ENCODE measurements at regions not wholly inside any gene's neighbourhood (a gene's known extent, or its start where the extent isn't known, plus 50 kb on each side); places are given as distances from the start of the nearest gene placed in this dataset.

- Mint-ChIP-seq H3K36me3 (ENCODE audit: insufficient read depth) (no peaks in the 10 kb centered on the region), H3K9me3 (peaks cover 16% of the 10 kb centered on the region), H3K4me1 (ENCODE audit: low read depth) (no peaks in the 10 kb centered on the region), H3K27me3 (ENCODE audit: low read depth) (no peaks in the 10 kb centered on the region), H3K4me3 (no peak overlapping the region)
- no peak for DNase-seq
- no peak for ATAC-seq
These were observed 815.4 kb downstream of the SQOR start for GRCh38 chr15:46450112-46450809.

DNA sequence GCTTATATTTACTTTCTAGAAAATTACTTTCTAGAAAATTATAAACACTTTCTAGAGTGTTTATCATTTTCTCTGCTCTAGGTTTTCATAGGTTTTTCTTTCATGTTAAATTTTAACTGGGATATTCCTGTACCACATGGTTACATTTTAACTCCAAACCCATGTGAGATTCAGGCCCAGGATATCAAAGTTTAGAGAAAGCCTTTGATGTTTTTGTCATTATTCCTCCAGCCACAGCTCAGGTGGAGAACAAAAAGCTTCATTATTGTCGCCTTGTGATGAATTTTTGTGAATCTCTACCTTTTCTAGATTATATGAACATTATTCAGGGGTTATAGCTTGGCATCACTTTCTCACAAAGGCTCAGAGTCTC is 816.0 kb downstream of the SQOR start:
- no peak for DNase-seq
- H3K27me3 Mint-ChIP-seq (ENCODE audit: low read depth): no peaks in the 10 kb centered on the region
- ATAC-seq: no peak
- no peaks in the 10 kb centered on the region for H3K36me3 Mint-ChIP-seq (ENCODE audit: insufficient read depth)
- no peaks in the 10 kb centered on the region for H3K4me1 Mint-ChIP-seq (ENCODE audit: low read depth)
- H3K4me3 Mint-ChIP-seq: no peak overlapping the region
- peaks cover 13% of the 10 kb centered on the region for H3K9me3 Mint-ChIP-seq

- Mint-ChIP-seq H3K4me3 (no peak overlapping the region), H3K36me3 (ENCODE audit: insufficient read depth) (no peaks in the 10 kb centered on the region), H3K27me3 (ENCODE audit: low read depth) (no peaks in the 10 kb centered on the region), H3K4me1 (ENCODE audit: low read depth) (no peaks in the 10 kb centered on the region), H3K9me3 (peaks cover 13% of the 10 kb centered on the region)
- ATAC-seq: no peak
- DNase-seq: no peak
These were observed 817.5 kb downstream of the SQOR start for GRCh38 chr15:46452297-46452820.

DNA sequence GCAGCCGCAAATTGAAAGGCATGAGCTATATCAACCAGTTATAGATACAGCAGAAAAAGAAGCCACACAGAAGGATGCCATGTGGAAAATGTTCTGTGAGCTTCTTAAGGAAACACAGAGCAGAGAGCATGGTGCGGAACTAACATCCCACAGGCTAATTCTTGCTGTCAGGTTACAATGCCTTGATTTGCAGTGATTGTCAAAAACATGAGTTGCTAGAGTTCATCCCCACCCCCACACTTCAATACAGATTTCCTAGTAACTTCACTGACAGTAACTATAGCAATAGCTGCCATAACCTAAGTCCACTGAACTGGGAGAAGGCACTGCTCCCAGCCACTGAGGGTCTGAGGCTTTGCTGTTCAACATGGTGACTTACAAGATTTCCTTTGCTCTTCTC is 821.6 kb downstream of the SQOR start:
- ATAC-seq: no peak
- peaks cover 4% of the 10 kb centered on the region for H3K9me3 Mint-ChIP-seq
- no peaks in the 10 kb centered on the region for H3K36me3 Mint-ChIP-seq (ENCODE audit: insufficient read depth)
- no peak overlapping the region for H3K4me3 Mint-ChIP-seq
- DNase-seq: no peak
- no peaks in the 10 kb centered on the region for H3K4me1 Mint-ChIP-seq (ENCODE audit: low read depth)
- H3K27me3 Mint-ChIP-seq (ENCODE audit: low read depth): no peaks in the 10 kb centered on the region

GRCh38 chr15:46460431-46461094 is 825.7 kb downstream of the SQOR start:
- DNase-seq (no peak), ATAC-seq (no peak)
- peaks cover 3% of the 10 kb centered on the region for H3K9me3 Mint-ChIP-seq
- H3K4me3 Mint-ChIP-seq: no peak overlapping the region
- H3K27me3 Mint-ChIP-seq (ENCODE audit: low read depth): no peaks in the 10 kb centered on the region
- no peaks in the 10 kb centered on the region for H3K36me3 Mint-ChIP-seq (ENCODE audit: insufficient read depth)
- no peaks in the 10 kb centered on the region for H3K4me1 Mint-ChIP-seq (ENCODE audit: low read depth)

- Mint-ChIP-seq H3K4me1 (ENCODE audit: low read depth) (no peaks in the 10 kb centered on the region), H3K36me3 (ENCODE audit: insufficient read depth) (no peaks in the 10 kb centered on the region), H3K4me3 (no peak overlapping the region), H3K27me3 (ENCODE audit: low read depth) (no peaks in the 10 kb centered on the region), H3K9me3 (peaks cover 7% of the 10 kb centered on the region)
- no peak for DNase-seq
- ATAC-seq: no peak
These were observed 826.6 kb downstream of the SQOR start for GRCh38 chr15:46461416-46461815.

GRCh38 chr15:46467041-46467440 is 832.2 kb downstream of the SQOR start:
- Mint-ChIP-seq H3K36me3 (ENCODE audit: insufficient read depth) (no peaks in the 10 kb centered on the region), H3K27me3 (ENCODE audit: low read depth) (no peaks in the 10 kb centered on the region), H3K4me3 (no peak overlapping the region), H3K4me1 (ENCODE audit: low read depth) (no peaks in the 10 kb centered on the region), H3K9me3 (peaks cover 11% of the 10 kb centered on the region)
- no peak for ATAC-seq
- no peak for DNase-seq

GRCh38 chr15:46471096-46471495 is 836.3 kb downstream of the SQOR start:
- Mint-ChIP-seq H3K27me3 (ENCODE audit: low read depth) (no peaks in the 10 kb centered on the region), H3K9me3 (peaks cover 8% of the 10 kb centered on the region), H3K4me3 (no peak overlapping the region), H3K36me3 (ENCODE audit: insufficient read depth) (no peaks in the 10 kb centered on the region), H3K4me1 (ENCODE audit: low read depth) (no peaks in the 10 kb centered on the region)
- ATAC-seq (no peak), DNase-seq (no peak)

DNA sequence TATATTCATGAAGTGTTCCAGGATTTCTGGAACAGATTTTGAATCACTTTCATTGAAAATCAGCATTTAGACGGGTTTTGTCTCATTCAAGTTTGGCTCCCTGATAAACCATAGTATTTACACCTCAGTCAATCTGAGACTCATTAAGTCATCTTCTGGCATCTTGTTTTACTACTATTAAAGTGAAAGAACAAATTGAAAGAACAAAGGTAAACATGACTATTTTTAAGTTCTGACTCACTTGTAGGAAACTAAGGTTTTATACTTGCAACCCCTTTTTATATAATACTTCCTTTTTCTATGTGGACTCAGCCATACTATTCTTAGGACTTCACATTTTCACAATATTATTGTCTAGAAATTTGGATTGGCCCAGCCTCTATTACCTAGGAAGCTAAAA is 854.4 kb downstream of the SQOR start:
- no peak for ATAC-seq
- Mint-ChIP-seq H3K4me1 (ENCODE audit: low read depth) (no peaks in the 10 kb centered on the region), H3K36me3 (ENCODE audit: insufficient read depth) (no peaks in the 10 kb centered on the region), H3K27me3 (ENCODE audit: low read depth) (no peaks in the 10 kb centered on the region), H3K9me3 (peaks cover 3% of the 10 kb centered on the region), H3K4me3 (no peak overlapping the region)
- DNase-seq: no peak

DNA sequence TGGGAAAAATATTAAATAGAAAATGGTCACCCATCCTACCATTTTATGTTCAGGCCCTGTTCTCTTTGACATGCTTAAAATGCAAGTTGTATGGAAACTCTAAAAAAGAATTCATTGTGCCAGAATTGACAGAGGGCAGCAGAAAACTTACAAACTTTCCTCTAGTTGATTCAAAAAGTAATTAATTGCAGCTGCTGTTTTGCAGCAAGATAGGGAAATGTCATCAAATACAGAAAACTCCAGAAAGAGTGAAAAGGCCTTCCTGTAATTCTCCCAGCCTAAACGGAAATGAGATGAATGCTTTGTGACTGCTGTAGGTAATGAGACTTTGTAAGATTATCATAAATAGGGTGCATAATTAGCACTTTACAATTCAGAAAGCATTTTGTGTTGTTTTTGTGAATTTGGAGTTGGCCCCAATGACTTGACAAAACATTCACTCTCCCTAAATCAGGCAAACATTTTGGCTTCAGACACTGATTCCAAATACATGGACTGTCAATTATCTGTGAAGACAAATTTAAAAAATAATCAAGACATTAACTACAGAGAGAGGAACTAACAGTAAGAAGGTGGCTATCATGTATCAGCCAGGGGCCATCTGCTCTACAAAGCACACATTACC is 861.8 kb downstream of the SQOR start:
- peaks cover 13% of the 10 kb centered on the region for H3K9me3 Mint-ChIP-seq
- H3K36me3 Mint-ChIP-seq (ENCODE audit: insufficient read depth): no peaks in the 10 kb centered on the region
- H3K27me3 Mint-ChIP-seq (ENCODE audit: low read depth): no peaks in the 10 kb centered on the region
- no peaks in the 10 kb centered on the region for H3K4me1 Mint-ChIP-seq (ENCODE audit: low read depth)
- ATAC-seq: no peak
- no peak for DNase-seq
- H3K4me3 Mint-ChIP-seq: no peak overlapping the region

- ATAC-seq: no peak
- no peaks in the 10 kb centered on the region for H3K36me3 Mint-ChIP-seq (ENCODE audit: insufficient read depth)
- no peak overlapping the region for H3K4me3 Mint-ChIP-seq
- no peaks in the 10 kb centered on the region for H3K4me1 Mint-ChIP-seq (ENCODE audit: low read depth)
- no peaks in the 10 kb centered on the region for H3K27me3 Mint-ChIP-seq (ENCODE audit: low read depth)
- peaks cover 7% of the 10 kb centered on the region for H3K9me3 Mint-ChIP-seq
- no peak for DNase-seq
These were observed 867.8 kb downstream of the SQOR start for GRCh38 chr15:46502667-46503066.

DNA sequence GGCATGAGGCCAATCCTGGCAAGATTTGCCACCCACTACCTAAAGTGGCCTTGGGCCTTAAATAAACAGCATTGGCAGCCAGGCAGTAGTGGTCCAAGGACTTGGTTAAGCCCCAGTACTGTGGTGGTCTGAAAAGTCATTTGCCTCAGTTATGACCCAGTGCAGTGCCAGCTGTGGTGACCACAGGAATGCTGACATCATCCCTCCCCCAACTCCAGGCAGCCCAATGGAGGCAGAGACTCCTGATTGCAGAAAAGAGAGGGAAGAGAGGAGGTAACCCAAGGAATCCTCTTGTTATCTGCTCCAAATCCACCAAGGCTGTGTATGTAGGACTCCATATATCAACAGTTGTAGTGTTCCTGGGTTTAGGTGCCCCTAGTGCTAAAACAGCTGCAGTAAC is 883.6 kb downstream of the SQOR start:
- Mint-ChIP-seq H3K27me3 (ENCODE audit: low read depth) (no peaks in the 10 kb centered on the region), H3K4me1 (ENCODE audit: low read depth) (no peaks in the 10 kb centered on the region), H3K9me3 (peaks cover 8% of the 10 kb centered on the region), H3K4me3 (no peak overlapping the region), H3K36me3 (ENCODE audit: insufficient read depth) (no peaks in the 10 kb centered on the region)
- no peak for DNase-seq
- no peak for ATAC-seq

- no peak for ATAC-seq
- no peaks in the 10 kb centered on the region for H3K27me3 Mint-ChIP-seq (ENCODE audit: low read depth)
- no peaks in the 10 kb centered on the region for H3K4me1 Mint-ChIP-seq (ENCODE audit: low read depth)
- no peak overlapping the region for H3K4me3 Mint-ChIP-seq
- H3K36me3 Mint-ChIP-seq (ENCODE audit: insufficient read depth): no peaks in the 10 kb centered on the region
- peaks cover 9% of the 10 kb centered on the region for H3K9me3 Mint-ChIP-seq
- DNase-seq: no peak
These were observed 888.9 kb downstream of the SQOR start for GRCh38 chr15:46523701-46524100.

DNA sequence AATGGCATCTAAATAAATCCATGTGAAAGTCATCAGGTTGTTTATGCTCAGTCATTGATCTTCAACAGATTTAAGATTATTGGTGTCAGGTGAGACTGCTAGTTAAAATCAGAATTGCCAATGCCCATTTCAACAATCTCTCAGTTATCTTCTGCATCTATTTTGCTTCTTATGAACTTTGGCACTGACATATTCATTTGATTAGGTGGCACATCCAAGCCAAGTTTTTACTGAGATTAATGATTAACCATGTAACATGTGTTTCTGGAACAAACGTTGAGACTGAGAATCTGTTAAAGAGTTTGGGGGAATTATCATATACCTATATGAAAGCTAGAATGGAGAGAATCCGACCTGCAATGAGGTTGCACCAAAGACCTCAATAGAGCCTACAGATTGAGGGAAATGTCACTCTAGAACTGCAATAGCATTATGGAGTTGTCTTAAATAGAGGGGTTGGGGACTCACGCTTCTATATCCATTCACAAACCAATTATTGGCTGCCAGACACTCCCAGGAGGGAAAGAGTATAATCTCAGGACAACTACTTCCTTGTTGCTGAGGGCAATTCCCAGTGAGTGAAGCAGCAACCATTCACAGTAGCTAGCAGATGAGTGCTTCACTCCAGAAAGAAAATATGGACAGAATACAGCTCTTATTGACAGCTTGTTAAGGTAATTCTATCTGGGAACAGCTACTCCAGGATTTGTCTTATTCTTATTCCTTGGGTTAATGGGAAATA is 891.3 kb downstream of the SQOR start:
- Mint-ChIP-seq H3K4me1 (ENCODE audit: low read depth) (no peaks in the 10 kb centered on the region), H3K27me3 (ENCODE audit: low read depth) (no peaks in the 10 kb centered on the region), H3K36me3 (ENCODE audit: insufficient read depth) (no peaks in the 10 kb centered on the region), H3K4me3 (no peak overlapping the region), H3K9me3 (peaks cover 6% of the 10 kb centered on the region)
- ATAC-seq (no peak), DNase-seq (no peak)

Measured in activated T-cell treated with anti-CD3 and anti-CD28 coated beads, Interleukin-2, amount 50 U/mL, for 4 hours (primary cell).